GM23338 (cell line): ENCODE measurements at regions not wholly inside any gene's neighbourhood (a gene's known extent, or its start where the extent isn't known, plus 50 kb on each side); places are given as distances from the start of the nearest gene placed in this dataset.

Experiments
- ATAC-seq: fragments of 200-7000 bp; cut with Tn5 transposase; 3 replicates; pipeline ENCODE4 v1.9.1; 2020
- DNase-seq: peaks from one replicate; pipeline ENCODE4 v3.0.0-alpha.2; 2015; ENCODE audit warnings: low spot score
- H2AFZ ChIP-seq: fragments of 200-600 bp; sonication (generic); 2 replicates; pipeline ENCODE4 v1.8.0; 2016; ENCODE audit warnings: antibody characterized with exemption, mild to moderate bottlenecking, moderate library complexity
- H3F3A ChIP-seq: fragments of 200-600 bp; sonication (generic); replicated peaks from 2 replicates; pipeline ENCODE4 v1.8.0; 2017; ENCODE audit warnings: antibody characterized with exemption, mixed run types, low read depth
- H3K27ac ChIP-seq: fragments of 200-600 bp; sonication (generic); 2 replicates; pipeline ENCODE4 v1.6.1; 2016; ENCODE audit warnings: low read depth
- H3K27me3 ChIP-seq: fragments of 200-600 bp; sonication (generic); 2 replicates; pipeline ENCODE4 v1.8.0; 2016; ENCODE audit warnings: mild to moderate bottlenecking, mixed run types, moderate library complexity; ENCODE audit not compliant: insufficient read depth
- H3K36me3 ChIP-seq: fragments of 200-600 bp; sonication (generic); 2 replicates; pipeline ENCODE4 v1.8.0; 2016; ENCODE audit warnings: mild to moderate bottlenecking; ENCODE audit not compliant: insufficient read depth
- H3K4me1 ChIP-seq: fragments of 200-600 bp; sonication (generic); 2 replicates; pipeline ENCODE4 v1.8.0; 2016; ENCODE audit warnings: mild to moderate bottlenecking, moderate library complexity; ENCODE audit not compliant: insufficient read depth
- H3K4me2 ChIP-seq: fragments of 200-600 bp; sonication (generic); 2 replicates; pipeline ENCODE4 v1.7.1; 2017; ENCODE audit warnings: mixed run types
- H3K4me3 ChIP-seq: fragments of 200-600 bp; sonication (generic); 2 replicates; pipeline ENCODE4 v1.6.1; 2016; ENCODE audit warnings: mixed run types
- H3K79me2 ChIP-seq: fragments of 200-600 bp; sonication (generic); replicated peaks from 2 replicates; pipeline ENCODE4 v1.8.0; 2017; ENCODE audit warnings: mild to moderate bottlenecking; ENCODE audit not compliant: insufficient read depth
- H3K9me2 ChIP-seq: fragments of 200-600 bp; sonication (generic); 2 replicates; pipeline ENCODE4 v1.8.0; 2017; ENCODE audit not compliant: insufficient read depth
- H4K20me1 ChIP-seq: fragments of 200-600 bp; sonication (generic); replicated peaks from 2 replicates; pipeline ENCODE4 v1.8.0; 2017; ENCODE audit warnings: mild to moderate bottlenecking; ENCODE audit not compliant: insufficient read depth
- H3K27ac Mint-ChIP-seq: 2 replicates; pipeline ENCODE4 v1.8.0; 2020; ENCODE audit warnings: inconsistent platforms, mild to moderate bottlenecking, moderate library complexity, mixed read lengths
- H3K27me3 Mint-ChIP-seq: 3 replicates; pipeline ENCODE4 v1.8.0; 2022; ENCODE audit warnings: low read depth, mild to moderate bottlenecking, moderate library complexity, mixed read lengths, inconsistent platforms; ENCODE audit not compliant: insufficient read depth, poor library complexity
- H3K36me3 Mint-ChIP-seq: 3 replicates; pipeline ENCODE4 v1.8.0; 2021; ENCODE audit warnings: low read depth, mild to moderate bottlenecking, inconsistent platforms, moderate library complexity, mixed read lengths
- H3K4me1 Mint-ChIP-seq: 3 replicates; pipeline ENCODE4 v1.8.0; 2020; ENCODE audit warnings: mild to moderate bottlenecking, inconsistent platforms, mixed read lengths
- H3K4me3 Mint-ChIP-seq: 3 replicates; pipeline ENCODE4 v1.8.0; 2021; ENCODE audit warnings: moderate library complexity, mild to moderate bottlenecking, inconsistent platforms, mixed read lengths
- H3K9me3 Mint-ChIP-seq: 3 replicates; pipeline ENCODE4 v1.8.0; 2020; ENCODE audit warnings: moderate library complexity, mild to moderate bottlenecking, inconsistent platforms, mixed read lengths
- CREB1 ChIP-seq: fragments of 250-450 bp; sonication (Bioruptor Pico); IDR thresholded peaks from 2 replicates; pipeline ENCODE4 v1.5.0; 2020; ENCODE audit warnings: low read depth, mild to moderate bottlenecking, moderate library complexity
- EZH2 ChIP-seq: fragments of 200-600 bp; sonication (generic); IDR thresholded peaks from one replicate; pipeline ENCODE4 v1.8.0; 2017; ENCODE audit warnings: antibody characterized with exemption, mild to moderate bottlenecking, low read depth; ENCODE audit not compliant: unreplicated experiment
- EZH2phosphoT487 ChIP-seq: fragments of 200-600 bp; sonication (generic); IDR thresholded peaks from one replicate; pipeline ENCODE4 v1.8.1; 2018; ENCODE audit warnings: antibody characterized with exemption; ENCODE audit not compliant: unreplicated experiment
- JUNB ChIP-seq: IDR thresholded peaks from one replicate; pipeline ENCODE4 v1.6.1; 2016; ENCODE audit warnings: antibody characterized with exemption; ENCODE audit not compliant: unreplicated experiment
- NANOG ChIP-seq: IDR thresholded peaks from 2 replicates; pipeline ENCODE4 v1.6.1; 2016; ENCODE audit warnings: antibody characterized with exemption, borderline replicate concordance
- POLR2AphosphoS5 ChIP-seq: IDR thresholded peaks from 2 replicates; pipeline ENCODE4 v1.6.1; 2016; ENCODE audit warnings: antibody characterized with exemption, low read depth
- STAT1 ChIP-seq: IDR thresholded peaks from one replicate; pipeline ENCODE4 v1.6.1; 2016; ENCODE audit warnings: antibody characterized with exemption; ENCODE audit not compliant: unreplicated experiment
- ZNF114 ChIP-seq: fragments of 250-450 bp; sonication (Bioruptor Pico); IDR thresholded peaks from 2 replicates; pipeline ENCODE4 v1.5.0; 2020; ENCODE audit warnings: mild to moderate bottlenecking, moderate library complexity
- ZNF331 ChIP-seq: fragments of 250-450 bp; sonication (Bioruptor Pico); IDR thresholded peaks from 2 replicates; pipeline ENCODE4 v1.5.0; 2020; ENCODE audit warnings: low read depth, mild to moderate bottlenecking, moderate library complexity
- TF ChIP-seq, protein P1 (sequence below): fragments of 250-450 bp; sonication (Bioruptor Pico); IDR thresholded peaks from 2 replicates; pipeline ENCODE4 v1.5.0; 2020; ENCODE audit warnings: mild to moderate bottlenecking, moderate library complexity
- TF ChIP-seq, protein P2 (sequence below), 2 experiments: fragments of 200-600 bp in 1 of 2; sonication (generic) in 1 of 2; conservative IDR thresholded peaks; 2 replicates each; pipeline versions ENCODE4 v1.5.1 to v1.6.1; 2016 to 2017; ENCODE audit warnings: antibody characterized with exemption in 2 of 2, low read depth in 2 of 2, mild to moderate bottlenecking in 2 of 2, moderate library complexity in 1 of 2
- TF ChIP-seq, protein P3 (sequence below): IDR thresholded peaks from one replicate; pipeline ENCODE4 v1.6.1; 2018; ENCODE audit warnings: antibody characterized with exemption; ENCODE audit not compliant: unreplicated experiment
- TF ChIP-seq, protein P4 (sequence below): IDR thresholded peaks from 2 replicates; pipeline ENCODE4 v1.6.1; 2016; ENCODE audit warnings: antibody characterized with exemption

DNA sequence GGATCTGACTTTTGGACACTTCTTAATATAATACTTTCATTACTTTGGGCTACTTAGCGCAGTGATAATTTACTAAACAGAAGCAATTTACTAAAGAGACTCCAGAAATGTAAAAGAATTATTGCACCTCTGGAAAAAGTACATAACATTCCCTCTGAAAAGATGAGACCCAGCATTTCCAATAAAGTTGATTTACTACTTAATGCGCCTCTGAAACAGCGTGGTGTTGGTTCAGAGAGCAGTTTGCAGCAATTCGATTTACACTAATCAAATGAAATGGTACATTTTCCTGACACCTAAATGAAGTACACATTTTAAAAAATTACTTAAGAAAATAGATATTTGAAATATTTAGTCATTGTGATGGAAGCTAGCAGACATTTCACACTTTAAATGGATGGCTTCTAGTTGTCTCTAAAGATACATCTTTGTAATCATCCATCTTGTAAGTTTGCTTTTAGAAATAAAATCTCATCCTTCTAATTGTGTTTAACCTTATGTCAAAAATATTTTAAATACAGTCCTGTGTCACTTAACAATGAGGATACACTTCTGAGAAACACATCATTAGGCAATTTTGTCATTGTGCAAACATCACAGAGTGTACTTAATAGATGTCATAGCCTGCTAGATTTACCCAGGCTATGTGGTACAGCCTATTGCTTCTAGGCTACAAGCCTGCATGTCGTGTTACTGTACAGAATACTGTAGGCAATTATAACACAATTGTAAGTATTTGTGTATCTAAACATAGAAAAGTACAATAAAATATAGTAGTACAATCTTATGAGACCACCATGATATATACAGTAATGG lies 284.6 kb upstream of the UBE2E3 start:
- Mint-ChIP-seq H3K27me3 (no peaks in the 10 kb centered on the region), H3K4me1 (no peaks in the 10 kb centered on the region), H3K4me3 (no peak overlapping the region), H3K9me3 (no peaks in the 10 kb centered on the region; the same call in 2 of the 3 replicates), H3K36me3 (no peaks in the 10 kb centered on the region), H3K27ac (no peak overlapping the region)
- H3K9me2 ChIP-seq = no peaks in the 10 kb centered on the region
- H3K27me3 ChIP-seq = no peaks in the 10 kb centered on the region
- no peak overlapping the region for H3K27ac ChIP-seq
- H2AFZ ChIP-seq = no peak overlapping the region
- H4K20me1 ChIP-seq = no peaks in the 10 kb centered on the region
- no peak for ATAC-seq
- no peak for DNase-seq
- TF ChIP-seq, protein P1, sequence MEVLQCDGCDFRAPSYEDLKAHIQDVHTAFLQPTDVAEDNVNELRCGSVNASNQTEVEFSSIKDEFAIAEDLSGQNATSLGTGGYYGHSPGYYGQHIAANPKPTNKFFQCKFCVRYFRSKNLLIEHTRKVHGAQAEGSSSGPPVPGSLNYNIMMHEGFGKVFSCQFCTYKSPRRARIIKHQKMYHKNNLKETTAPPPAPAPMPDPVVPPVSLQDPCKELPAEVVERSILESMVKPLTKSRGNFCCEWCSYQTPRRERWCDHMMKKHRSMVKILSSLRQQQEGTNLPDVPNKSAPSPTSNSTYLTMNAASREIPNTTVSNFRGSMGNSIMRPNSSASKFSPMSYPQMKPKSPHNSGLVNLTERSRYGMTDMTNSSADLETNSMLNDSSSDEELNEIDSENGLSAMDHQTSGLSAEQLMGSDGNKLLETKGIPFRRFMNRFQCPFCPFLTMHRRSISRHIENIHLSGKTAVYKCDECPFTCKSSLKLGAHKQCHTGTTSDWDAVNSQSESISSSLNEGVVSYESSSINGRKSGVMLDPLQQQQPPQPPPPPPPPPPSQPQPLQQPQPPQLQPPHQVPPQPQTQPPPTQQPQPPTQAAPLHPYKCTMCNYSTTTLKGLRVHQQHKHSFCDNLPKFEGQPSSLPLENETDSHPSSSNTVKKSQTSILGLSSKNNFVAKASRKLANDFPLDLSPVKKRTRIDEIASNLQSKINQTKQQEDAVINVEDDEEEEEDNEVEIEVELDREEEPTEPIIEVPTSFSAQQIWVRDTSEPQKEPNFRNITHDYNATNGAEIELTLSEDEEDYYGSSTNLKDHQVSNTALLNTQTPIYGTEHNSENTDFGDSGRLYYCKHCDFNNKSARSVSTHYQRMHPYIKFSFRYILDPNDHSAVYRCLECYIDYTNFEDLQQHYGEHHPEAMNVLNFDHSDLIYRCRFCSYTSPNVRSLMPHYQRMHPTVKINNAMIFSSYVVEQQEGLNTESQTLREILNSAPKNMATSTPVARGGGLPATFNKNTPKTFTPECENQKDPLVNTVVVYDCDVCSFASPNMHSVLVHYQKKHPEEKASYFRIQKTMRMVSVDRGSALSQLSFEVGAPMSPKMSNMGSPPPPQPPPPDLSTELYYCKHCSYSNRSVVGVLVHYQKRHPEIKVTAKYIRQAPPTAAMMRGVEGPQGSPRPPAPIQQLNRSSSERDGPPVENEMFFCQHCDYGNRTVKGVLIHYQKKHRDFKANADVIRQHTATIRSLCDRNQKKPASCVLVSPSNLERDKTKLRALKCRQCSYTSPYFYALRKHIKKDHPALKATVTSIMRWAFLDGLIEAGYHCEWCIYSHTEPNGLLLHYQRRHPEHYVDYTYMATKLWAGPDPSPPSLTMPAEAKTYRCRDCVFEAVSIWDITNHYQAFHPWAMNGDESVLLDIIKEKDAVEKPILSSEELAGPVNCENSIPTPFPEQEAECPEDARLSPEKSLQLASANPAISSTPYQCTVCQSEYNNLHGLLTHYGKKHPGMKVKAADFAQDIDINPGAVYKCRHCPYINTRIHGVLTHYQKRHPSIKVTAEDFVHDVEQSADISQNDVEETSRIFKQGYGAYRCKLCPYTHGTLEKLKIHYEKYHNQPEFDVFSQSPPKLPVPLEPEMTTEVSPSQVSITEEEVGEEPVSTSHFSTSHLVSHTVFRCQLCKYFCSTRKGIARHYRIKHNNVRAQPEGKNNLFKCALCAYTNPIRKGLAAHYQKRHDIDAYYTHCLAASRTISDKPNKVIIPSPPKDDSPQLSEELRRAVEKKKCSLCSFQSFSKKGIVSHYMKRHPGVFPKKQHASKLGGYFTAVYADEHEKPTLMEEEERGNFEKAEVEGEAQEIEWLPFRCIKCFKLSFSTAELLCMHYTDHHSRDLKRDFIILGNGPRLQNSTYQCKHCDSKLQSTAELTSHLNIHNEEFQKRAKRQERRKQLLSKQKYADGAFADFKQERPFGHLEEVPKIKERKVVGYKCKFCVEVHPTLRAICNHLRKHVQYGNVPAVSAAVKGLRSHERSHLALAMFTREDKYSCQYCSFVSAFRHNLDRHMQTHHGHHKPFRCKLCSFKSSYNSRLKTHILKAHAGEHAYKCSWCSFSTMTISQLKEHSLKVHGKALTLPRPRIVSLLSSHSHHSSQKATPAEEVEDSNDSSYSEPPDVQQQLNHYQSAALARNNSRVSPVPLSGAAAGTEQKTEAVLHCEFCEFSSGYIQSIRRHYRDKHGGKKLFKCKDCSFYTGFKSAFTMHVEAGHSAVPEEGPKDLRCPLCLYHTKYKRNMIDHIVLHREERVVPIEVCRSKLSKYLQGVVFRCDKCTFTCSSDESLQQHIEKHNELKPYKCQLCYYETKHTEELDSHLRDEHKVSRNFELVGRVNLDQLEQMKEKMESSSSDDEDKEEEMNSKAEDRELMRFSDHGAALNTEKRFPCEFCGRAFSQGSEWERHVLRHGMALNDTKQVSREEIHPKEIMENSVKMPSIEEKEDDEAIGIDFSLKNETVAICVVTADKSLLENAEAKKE = no peak
- no peak for TF ChIP-seq CREB1
- TF ChIP-seq EZH2phosphoT487 = no peak
- no peak for TF ChIP-seq STAT1
- TF ChIP-seq ZNF331 (CRISPR knock-in tag) = no peak
- TF ChIP-seq, protein P2, sequence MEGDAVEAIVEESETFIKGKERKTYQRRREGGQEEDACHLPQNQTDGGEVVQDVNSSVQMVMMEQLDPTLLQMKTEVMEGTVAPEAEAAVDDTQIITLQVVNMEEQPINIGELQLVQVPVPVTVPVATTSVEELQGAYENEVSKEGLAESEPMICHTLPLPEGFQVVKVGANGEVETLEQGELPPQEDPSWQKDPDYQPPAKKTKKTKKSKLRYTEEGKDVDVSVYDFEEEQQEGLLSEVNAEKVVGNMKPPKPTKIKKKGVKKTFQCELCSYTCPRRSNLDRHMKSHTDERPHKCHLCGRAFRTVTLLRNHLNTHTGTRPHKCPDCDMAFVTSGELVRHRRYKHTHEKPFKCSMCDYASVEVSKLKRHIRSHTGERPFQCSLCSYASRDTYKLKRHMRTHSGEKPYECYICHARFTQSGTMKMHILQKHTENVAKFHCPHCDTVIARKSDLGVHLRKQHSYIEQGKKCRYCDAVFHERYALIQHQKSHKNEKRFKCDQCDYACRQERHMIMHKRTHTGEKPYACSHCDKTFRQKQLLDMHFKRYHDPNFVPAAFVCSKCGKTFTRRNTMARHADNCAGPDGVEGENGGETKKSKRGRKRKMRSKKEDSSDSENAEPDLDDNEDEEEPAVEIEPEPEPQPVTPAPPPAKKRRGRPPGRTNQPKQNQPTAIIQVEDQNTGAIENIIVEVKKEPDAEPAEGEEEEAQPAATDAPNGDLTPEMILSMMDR (conservative IDR thresholded peaks at IDR 0.05; ENCODE audit: low read depth in 2 of 2) = no peak
- no peak for TF ChIP-seq NANOG
- TF ChIP-seq, protein P3, sequence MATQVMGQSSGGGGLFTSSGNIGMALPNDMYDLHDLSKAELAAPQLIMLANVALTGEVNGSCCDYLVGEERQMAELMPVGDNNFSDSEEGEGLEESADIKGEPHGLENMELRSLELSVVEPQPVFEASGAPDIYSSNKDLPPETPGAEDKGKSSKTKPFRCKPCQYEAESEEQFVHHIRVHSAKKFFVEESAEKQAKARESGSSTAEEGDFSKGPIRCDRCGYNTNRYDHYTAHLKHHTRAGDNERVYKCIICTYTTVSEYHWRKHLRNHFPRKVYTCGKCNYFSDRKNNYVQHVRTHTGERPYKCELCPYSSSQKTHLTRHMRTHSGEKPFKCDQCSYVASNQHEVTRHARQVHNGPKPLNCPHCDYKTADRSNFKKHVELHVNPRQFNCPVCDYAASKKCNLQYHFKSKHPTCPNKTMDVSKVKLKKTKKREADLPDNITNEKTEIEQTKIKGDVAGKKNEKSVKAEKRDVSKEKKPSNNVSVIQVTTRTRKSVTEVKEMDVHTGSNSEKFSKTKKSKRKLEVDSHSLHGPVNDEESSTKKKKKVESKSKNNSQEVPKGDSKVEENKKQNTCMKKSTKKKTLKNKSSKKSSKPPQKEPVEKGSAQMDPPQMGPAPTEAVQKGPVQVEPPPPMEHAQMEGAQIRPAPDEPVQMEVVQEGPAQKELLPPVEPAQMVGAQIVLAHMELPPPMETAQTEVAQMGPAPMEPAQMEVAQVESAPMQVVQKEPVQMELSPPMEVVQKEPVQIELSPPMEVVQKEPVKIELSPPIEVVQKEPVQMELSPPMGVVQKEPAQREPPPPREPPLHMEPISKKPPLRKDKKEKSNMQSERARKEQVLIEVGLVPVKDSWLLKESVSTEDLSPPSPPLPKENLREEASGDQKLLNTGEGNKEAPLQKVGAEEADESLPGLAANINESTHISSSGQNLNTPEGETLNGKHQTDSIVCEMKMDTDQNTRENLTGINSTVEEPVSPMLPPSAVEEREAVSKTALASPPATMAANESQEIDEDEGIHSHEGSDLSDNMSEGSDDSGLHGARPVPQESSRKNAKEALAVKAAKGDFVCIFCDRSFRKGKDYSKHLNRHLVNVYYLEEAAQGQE = no peak
- TF ChIP-seq, protein P4, sequence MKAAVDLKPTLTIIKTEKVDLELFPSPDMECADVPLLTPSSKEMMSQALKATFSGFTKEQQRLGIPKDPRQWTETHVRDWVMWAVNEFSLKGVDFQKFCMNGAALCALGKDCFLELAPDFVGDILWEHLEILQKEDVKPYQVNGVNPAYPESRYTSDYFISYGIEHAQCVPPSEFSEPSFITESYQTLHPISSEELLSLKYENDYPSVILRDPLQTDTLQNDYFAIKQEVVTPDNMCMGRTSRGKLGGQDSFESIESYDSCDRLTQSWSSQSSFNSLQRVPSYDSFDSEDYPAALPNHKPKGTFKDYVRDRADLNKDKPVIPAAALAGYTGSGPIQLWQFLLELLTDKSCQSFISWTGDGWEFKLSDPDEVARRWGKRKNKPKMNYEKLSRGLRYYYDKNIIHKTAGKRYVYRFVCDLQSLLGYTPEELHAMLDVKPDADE = no peak
- TF ChIP-seq POLR2AphosphoS5 = no peak
- TF ChIP-seq ZNF114 (CRISPR knock-in tag) = no peak
- TF ChIP-seq EZH2 = no peak
- TF ChIP-seq JUNB = no peak
- H3K36me3 ChIP-seq = no peaks in the 10 kb centered on the region
- no peaks in the 10 kb centered on the region for H3K79me2 ChIP-seq
- no peaks in the 10 kb centered on the region for H3K4me1 ChIP-seq
- H3F3A ChIP-seq = no peaks in the 10 kb centered on the region
- no peak overlapping the region for H3K4me3 ChIP-seq
- no peak overlapping the region for H3K4me2 ChIP-seq
